GM12874 (cell line): ENCODE measurements at regions not wholly inside any gene's neighbourhood (a gene's known extent, or its start where the extent isn't known, plus 50 kb on each side); places are given as distances from the start of the nearest gene placed in this dataset.

Experiments
- CTCF ChIP-seq: IDR thresholded peaks from 2 replicates; pipeline ENCODE4 v1.5.1; 2011; ENCODE audit warnings: low read depth, mild to moderate bottlenecking, control low read depth, low read length, moderate library complexity; ENCODE audit not compliant: insufficient read depth

GRCh38 chr2:207285473-207285815 lies 119.7 kb upstream of the KLF7 start:
- TF ChIP-seq CTCF, result no peak

DNA sequence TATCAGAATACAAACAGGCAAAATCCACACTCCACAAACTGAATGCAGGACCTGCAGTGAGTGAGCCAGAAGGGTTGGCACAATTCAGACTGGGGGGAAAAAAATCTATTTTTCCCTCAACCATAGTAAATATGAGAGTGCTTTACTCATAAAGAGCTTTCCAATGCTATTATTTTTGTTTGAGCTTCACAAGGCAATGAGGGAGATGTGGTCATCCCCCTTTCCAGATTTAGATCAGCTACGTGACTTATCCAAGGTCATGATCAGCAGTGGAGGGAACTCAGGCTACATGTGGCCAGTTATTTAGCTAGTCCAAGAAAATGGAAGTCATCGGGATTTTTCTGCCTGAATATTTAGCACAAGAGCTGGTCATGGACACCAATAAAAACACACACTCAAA lies 120.4 kb upstream of the KLF7 start:
- no peak for TF ChIP-seq CTCF

- TF ChIP-seq CTCF, result no peak
Observed at GRCh38 chr2:207288628-207289027, 122.9 kb upstream of the KLF7 start.

- no peak for TF ChIP-seq CTCF
Observed at GRCh38 chr2:207289295-207290018, 123.7 kb upstream of the KLF7 start.

- TF ChIP-seq CTCF, result no peak
Observed at GRCh38 chr2:207290833-207291624, 125.3 kb upstream of the KLF7 start.

DNA sequence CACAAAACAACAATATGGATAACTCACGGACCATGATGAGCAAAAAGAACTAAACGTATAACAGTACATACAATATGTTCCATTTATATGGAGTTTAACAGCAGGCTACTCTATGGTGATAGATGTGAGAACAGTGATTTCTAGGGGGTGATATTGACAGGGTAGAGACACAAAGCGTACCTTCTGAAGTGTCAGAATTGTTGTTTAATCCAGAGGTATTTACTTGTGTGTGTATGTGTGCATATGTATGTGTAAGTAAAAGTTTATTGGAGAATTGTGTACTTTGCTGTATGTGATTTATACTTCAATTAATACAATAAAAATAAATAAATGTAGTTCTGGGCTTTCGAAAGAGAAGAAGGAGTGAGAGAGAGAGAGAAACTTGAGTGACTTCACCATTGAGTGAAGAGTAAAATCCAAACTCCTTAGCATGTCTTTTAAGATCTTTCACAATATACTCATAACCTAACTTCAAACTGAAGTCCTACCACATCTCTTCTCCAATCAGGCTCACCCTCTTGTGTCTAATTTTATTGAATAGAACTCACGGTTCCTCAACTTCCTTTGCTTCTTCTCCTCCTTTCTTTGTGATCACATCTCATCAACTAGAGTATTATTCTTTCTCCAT lies 126.0 kb upstream of the KLF7 start:
- no peak for TF ChIP-seq CTCF

DNA sequence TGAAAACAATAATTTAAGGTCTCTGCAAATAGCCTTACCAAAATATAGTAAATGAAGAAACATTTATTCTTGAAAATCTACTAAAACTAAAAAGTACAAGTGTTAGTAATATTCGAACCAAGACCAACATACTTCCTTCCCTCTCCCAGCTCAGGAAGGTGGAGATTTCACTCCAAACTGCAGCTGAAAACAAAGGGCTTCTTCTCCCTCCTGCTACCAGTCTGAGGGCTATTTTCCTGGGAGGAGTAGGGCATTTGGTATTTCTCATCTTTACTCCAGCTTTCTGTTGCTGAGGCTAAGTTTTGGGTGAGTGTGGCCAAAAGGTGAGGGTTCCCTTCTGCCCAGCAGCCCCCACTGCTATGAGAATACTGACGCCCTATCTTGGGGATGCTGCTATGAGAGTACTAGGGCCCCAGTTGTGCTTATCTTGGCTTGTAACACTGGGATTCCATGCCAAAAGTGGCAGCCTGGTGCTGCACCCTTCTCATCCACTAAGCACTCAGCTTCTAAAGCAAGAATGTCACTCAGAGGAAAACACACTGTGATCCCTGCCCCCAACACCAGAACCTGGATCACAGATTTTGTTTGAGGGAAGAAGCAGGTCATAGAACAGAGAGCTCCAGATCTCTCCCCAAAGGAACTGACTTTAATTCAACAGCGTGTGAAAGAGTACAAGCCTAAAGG lies 130.7 kb upstream of the KLF7 start:
- no peak for TF ChIP-seq CTCF
